Ectodermal cell (in vitro differentiated cells): ENCODE measurements at regions not wholly inside any gene's neighbourhood (a gene's known extent, or its start where the extent isn't known, plus 50 kb on each side); places are given as distances from the start of the nearest gene placed in this dataset.

Experiments
- H3K27ac ChIP-seq: 2 replicates; pipeline ENCODE4 v1.7.0; 2013; ENCODE audit warnings: mild to moderate bottlenecking, low read depth, low read length; ENCODE audit not compliant: insufficient read depth, poor library complexity, severe bottlenecking
- H3K27me3 ChIP-seq: 2 replicates; pipeline ENCODE4 v1.7.0; 2013; ENCODE audit warnings: mild to moderate bottlenecking, low read length; ENCODE audit not compliant: insufficient read depth, control insufficient read depth, poor library complexity, severe bottlenecking
- H3K36me3 ChIP-seq: one replicate; pipeline ENCODE4 v1.7.0; 2013; ENCODE audit warnings: low read length; ENCODE audit not compliant: control insufficient read depth, insufficient read depth
- H3K4me1 ChIP-seq: one replicate; pipeline ENCODE4 v1.7.0; 2013; ENCODE audit warnings: low read length; ENCODE audit not compliant: control insufficient read depth, insufficient read depth
- H3K4me3 ChIP-seq: 2 replicates; pipeline ENCODE4 v1.7.0; 2013; ENCODE audit warnings: low read depth, low read length, control low read depth; ENCODE audit not compliant: insufficient read depth
- H3K9me3 ChIP-seq: 2 replicates; pipeline ENCODE4 v1.7.0; 2013; ENCODE audit warnings: mild to moderate bottlenecking, low read length, moderate library complexity; ENCODE audit not compliant: control insufficient read depth
- WGBS, 2 experiments: methylation state at CpG; one replicate each; pipeline ENCODE4 v1.1.7; 2013; ENCODE audit warnings: missing lambda C conversion rate in 2 of 2; 5-methylcytosine and 5-hydroxymethylcytosine counted together

- Histone ChIP-seq H3K36me3 (no peaks in the 10 kb centered on the region), H3K4me1 (no peaks in the 10 kb centered on the region)
- 83 to 85% methylated on average over 1 of the region's 1 CpG for WGBS, 2 experiments
Observed at GRCh38 chr11:115843111-115843510, 338.9 kb upstream of the CADM1 start.

GRCh38 chr11:115820026-115820425 lies 315.8 kb upstream of the CADM1 start:
- no peak overlapping the region for H3K27ac ChIP-seq
- no peaks in the 10 kb centered on the region for H3K27me3 ChIP-seq
- no CpG with 5 or more reads among the region's 1 CpG for WGBS, 2 experiments
- H3K9me3 ChIP-seq, result peaks cover 3% of the 10 kb centered on the region
- H3K36me3 ChIP-seq, result no peaks in the 10 kb centered on the region
- H3K4me3 ChIP-seq, result no peak overlapping the region
- no peaks in the 10 kb centered on the region for H3K4me1 ChIP-seq

More at GRCh38 chr11:115843111-115843510, 338.9 kb upstream of the CADM1 start:
- Histone ChIP-seq H3K27ac (no peak overlapping the region), H3K4me3 (no peak overlapping the region), H3K9me3 (no peaks in the 10 kb centered on the region), H3K27me3 (no peaks in the 10 kb centered on the region)

- H3K27me3 ChIP-seq, result no peaks in the 10 kb centered on the region
- no peaks in the 10 kb centered on the region for H3K4me1 ChIP-seq
- H3K4me3 ChIP-seq, result no peak overlapping the region
- peaks cover 3% of the 10 kb centered on the region for H3K9me3 ChIP-seq
- no peak overlapping the region for H3K27ac ChIP-seq
- no peaks in the 10 kb centered on the region for H3K36me3 ChIP-seq
- WGBS, 2 experiments, result 96 to 97% methylated on average over 3 of the region's 3 CpGs
Observed at GRCh38 chr11:115819014-115819413, 314.8 kb upstream of the CADM1 start.

- no peaks in the 10 kb centered on the region for H3K4me1 ChIP-seq
- WGBS, 2 experiments, result 40 to 43% methylated on average over 4 to 6 of the region's 6 CpGs
- H3K36me3 ChIP-seq, result no peaks in the 10 kb centered on the region
- no peak overlapping the region for H3K27ac ChIP-seq
- no peak overlapping the region for H3K4me3 ChIP-seq
- peaks cover 3% of the 10 kb centered on the region for H3K9me3 ChIP-seq
- H3K27me3 ChIP-seq, result no peaks in the 10 kb centered on the region
Observed at GRCh38 chr11:115817844-115818468, 313.7 kb upstream of the CADM1 start.

- Histone ChIP-seq H3K36me3 (no peaks in the 10 kb centered on the region), H3K4me3 (no peak overlapping the region), H3K9me3 (no peaks in the 10 kb centered on the region), H3K4me1 (no peaks in the 10 kb centered on the region), H3K27me3 (no peaks in the 10 kb centered on the region), H3K27ac (no peak overlapping the region)
- 79 to 84% methylated on average over 3 of the region's 3 CpGs for WGBS, 2 experiments
Observed at GRCh38 chr11:115808351-115808940, 304.2 kb upstream of the CADM1 start.

- Histone ChIP-seq H3K4me1 (no peaks in the 10 kb centered on the region), H3K27ac (no peak overlapping the region), H3K27me3 (no peaks in the 10 kb centered on the region), H3K4me3 (no peak overlapping the region), H3K36me3 (no peaks in the 10 kb centered on the region), H3K9me3 (no peaks in the 10 kb centered on the region)
- WGBS, 2 experiments, result 90 to 91% methylated on average over 2 of the region's 2 CpGs
Observed at GRCh38 chr11:115806056-115806455, 301.8 kb upstream of the CADM1 start.

GRCh38 chr11:115803073-115803740 lies 299.0 kb upstream of the CADM1 start:
- H3K36me3 ChIP-seq, result no peaks in the 10 kb centered on the region
- 89 to 93% methylated on average over 2 of the region's 2 CpGs for WGBS, 2 experiments
- no peak overlapping the region for H3K27ac ChIP-seq
- no peak overlapping the region for H3K4me3 ChIP-seq
- H3K27me3 ChIP-seq, result no peaks in the 10 kb centered on the region
- H3K9me3 ChIP-seq, result no peaks in the 10 kb centered on the region
- no peaks in the 10 kb centered on the region for H3K4me1 ChIP-seq

- H3K36me3 ChIP-seq, result no peaks in the 10 kb centered on the region
Observed at GRCh38 chr11:115802641-115803040, 298.4 kb upstream of the CADM1 start.

GRCh38 chr11:115792903-115793302 lies 288.7 kb upstream of the CADM1 start:
- H3K27ac ChIP-seq, result no peak overlapping the region
- no peaks in the 10 kb centered on the region for H3K27me3 ChIP-seq
- H3K4me3 ChIP-seq, result no peak overlapping the region
- H3K4me1 ChIP-seq, result peaks cover 9% of the 10 kb centered on the region
- H3K9me3 ChIP-seq, result no peaks in the 10 kb centered on the region
- WGBS, 2 experiments, result 96 to 98% methylated on average over 6 of the region's 6 CpGs
- no peaks in the 10 kb centered on the region for H3K36me3 ChIP-seq

More at GRCh38 chr11:115802641-115803040, 298.4 kb upstream of the CADM1 start:
- H3K9me3 ChIP-seq, result no peaks in the 10 kb centered on the region
- no peak overlapping the region for H3K27ac ChIP-seq
- H3K27me3 ChIP-seq, result no peaks in the 10 kb centered on the region
- WGBS, 2 experiments, result 91 to 92% methylated on average over 3 of the region's 3 CpGs
- H3K4me3 ChIP-seq, result no peak overlapping the region
- no peaks in the 10 kb centered on the region for H3K4me1 ChIP-seq

GRCh38 chr11:115787302-115787701 lies 283.1 kb upstream of the CADM1 start:
- Histone ChIP-seq H3K36me3 (no peaks in the 10 kb centered on the region), H3K27me3 (no peaks in the 10 kb centered on the region), H3K4me3 (no peak overlapping the region), H3K27ac (no peak overlapping the region), H3K4me1 (peaks cover 9% of the 10 kb centered on the region), H3K9me3 (no peaks in the 10 kb centered on the region)
- WGBS, 2 experiments, result 91 to 92% methylated on average over 4 to 5 of the region's 5 CpGs
